Keratinocyte (primary cell): ENCODE measurements at regions not wholly inside any gene's neighbourhood (a gene's known extent, or its start where the extent isn't known, plus 50 kb on each side); places are given as distances from the start of the nearest gene placed in this dataset.

ENCODE experiments used
- CTCF ChIP-seq, 3 experiments: IDR thresholded peaks in 1 of 3; conservative IDR thresholded peaks in 1 of 3; optimal IDR thresholded peaks in 1 of 3; 2 replicates in 2 of 3; 3 replicates in 1 of 3; pipeline versions ENCODE3 to v1.5.1; 2011; ENCODE audit warnings: low read length in 3 of 3, mild to moderate bottlenecking in 3 of 3, moderate library complexity in 2 of 3, control low read depth in 1 of 3, inconsistent platforms in 1 of 3; ENCODE audit not compliant: insufficient read depth in 2 of 3; ENCODE audit errors: extremely low read depth in 1 of 3
- EZH2 ChIP-seq: IDR thresholded peaks from one replicate; pipeline ENCODE4 v1.6.1; 2012; ENCODE audit warnings: inconsistent platforms, mild to moderate bottlenecking, low read length, moderate library complexity

- no peak for TF ChIP-seq CTCF (optimal IDR thresholded peaks at IDR 0.05 in 1 of 3, IDR thresholded peaks at IDR 0.05 in 1 of 3, conservative IDR thresholded peaks at IDR 0.05 in 1 of 3; ENCODE audit: extremely low read depth in 1 of 3, insufficient read depth in 2 of 3, low read length in 3 of 3)
- TF ChIP-seq EZH2, result no peak
Measured at GRCh38 chr2:195337597-195337996, 319.4 kb upstream of the SLC39A10 start.
